GM12878 (cell line): ENCODE measurements at regions not wholly inside any gene's neighbourhood (a gene's known extent, or its start where the extent isn't known, plus 50 kb on each side); places are given as distances from the start of the nearest gene placed in this dataset.

Experiments
- CREM ChIP-seq: IDR thresholded peaks from 2 replicates; pipeline ENCODE4 v1.6.1; 2014; ENCODE audit warnings: antibody characterized with exemption, low read depth
- KAT2A ChIP-seq: conservative IDR thresholded peaks from 2 replicates; pipeline ENCODE4 v1.6.1; 2011; ENCODE audit warnings: low read depth, low read length; ENCODE audit not compliant: control insufficient read depth
- POLR2AphosphoS5 ChIP-seq: IDR thresholded peaks from 2 replicates; pipeline ENCODE4 v1.6.1; 2011; ENCODE audit warnings: mild to moderate bottlenecking, low read length, inconsistent platforms
- ZNF622 ChIP-seq: fragments of 450-650 bp; IDR thresholded peaks from 2 replicates; pipeline ENCODE4 v1.6.1; 2017; ENCODE audit warnings: mild to moderate bottlenecking, inconsistent platforms
- TF ChIP-seq, protein P1 (sequence below): fragments of 450-650 bp; conservative IDR thresholded peaks from 2 replicates; pipeline ENCODE4 v1.6.1; 2017; ENCODE audit warnings: mild to moderate bottlenecking, moderate library complexity
- TF ChIP-seq, protein P2 (sequence below): IDR thresholded peaks from 2 replicates; pipeline ENCODE4 v1.6.1; 2012; ENCODE audit warnings: mild to moderate bottlenecking, low read depth, low read length
- TF ChIP-seq, protein P3 (sequence below): fragments of 150-350 bp; IDR thresholded peaks from 2 replicates; pipeline ENCODE4 v1.6.1; 2016; ENCODE audit warnings: low read depth, low read length

- TF ChIP-seq, protein P1, sequence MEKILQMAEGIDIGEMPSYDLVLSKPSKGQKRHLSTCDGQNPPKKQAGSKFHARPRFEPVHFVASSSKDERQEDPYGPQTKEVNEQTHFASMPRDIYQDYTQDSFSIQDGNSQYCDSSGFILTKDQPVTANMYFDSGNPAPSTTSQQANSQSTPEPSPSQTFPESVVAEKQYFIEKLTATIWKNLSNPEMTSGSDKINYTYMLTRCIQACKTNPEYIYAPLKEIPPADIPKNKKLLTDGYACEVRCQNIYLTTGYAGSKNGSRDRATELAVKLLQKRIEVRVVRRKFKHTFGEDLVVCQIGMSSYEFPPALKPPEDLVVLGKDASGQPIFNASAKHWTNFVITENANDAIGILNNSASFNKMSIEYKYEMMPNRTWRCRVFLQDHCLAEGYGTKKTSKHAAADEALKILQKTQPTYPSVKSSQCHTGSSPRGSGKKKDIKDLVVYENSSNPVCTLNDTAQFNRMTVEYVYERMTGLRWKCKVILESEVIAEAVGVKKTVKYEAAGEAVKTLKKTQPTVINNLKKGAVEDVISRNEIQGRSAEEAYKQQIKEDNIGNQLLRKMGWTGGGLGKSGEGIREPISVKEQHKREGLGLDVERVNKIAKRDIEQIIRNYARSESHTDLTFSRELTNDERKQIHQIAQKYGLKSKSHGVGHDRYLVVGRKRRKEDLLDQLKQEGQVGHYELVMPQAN: no peak
- no peak for TF ChIP-seq ZNF622
- TF ChIP-seq CREM: no peak
- TF ChIP-seq, protein P2, sequence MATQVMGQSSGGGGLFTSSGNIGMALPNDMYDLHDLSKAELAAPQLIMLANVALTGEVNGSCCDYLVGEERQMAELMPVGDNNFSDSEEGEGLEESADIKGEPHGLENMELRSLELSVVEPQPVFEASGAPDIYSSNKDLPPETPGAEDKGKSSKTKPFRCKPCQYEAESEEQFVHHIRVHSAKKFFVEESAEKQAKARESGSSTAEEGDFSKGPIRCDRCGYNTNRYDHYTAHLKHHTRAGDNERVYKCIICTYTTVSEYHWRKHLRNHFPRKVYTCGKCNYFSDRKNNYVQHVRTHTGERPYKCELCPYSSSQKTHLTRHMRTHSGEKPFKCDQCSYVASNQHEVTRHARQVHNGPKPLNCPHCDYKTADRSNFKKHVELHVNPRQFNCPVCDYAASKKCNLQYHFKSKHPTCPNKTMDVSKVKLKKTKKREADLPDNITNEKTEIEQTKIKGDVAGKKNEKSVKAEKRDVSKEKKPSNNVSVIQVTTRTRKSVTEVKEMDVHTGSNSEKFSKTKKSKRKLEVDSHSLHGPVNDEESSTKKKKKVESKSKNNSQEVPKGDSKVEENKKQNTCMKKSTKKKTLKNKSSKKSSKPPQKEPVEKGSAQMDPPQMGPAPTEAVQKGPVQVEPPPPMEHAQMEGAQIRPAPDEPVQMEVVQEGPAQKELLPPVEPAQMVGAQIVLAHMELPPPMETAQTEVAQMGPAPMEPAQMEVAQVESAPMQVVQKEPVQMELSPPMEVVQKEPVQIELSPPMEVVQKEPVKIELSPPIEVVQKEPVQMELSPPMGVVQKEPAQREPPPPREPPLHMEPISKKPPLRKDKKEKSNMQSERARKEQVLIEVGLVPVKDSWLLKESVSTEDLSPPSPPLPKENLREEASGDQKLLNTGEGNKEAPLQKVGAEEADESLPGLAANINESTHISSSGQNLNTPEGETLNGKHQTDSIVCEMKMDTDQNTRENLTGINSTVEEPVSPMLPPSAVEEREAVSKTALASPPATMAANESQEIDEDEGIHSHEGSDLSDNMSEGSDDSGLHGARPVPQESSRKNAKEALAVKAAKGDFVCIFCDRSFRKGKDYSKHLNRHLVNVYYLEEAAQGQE: no peak
- TF ChIP-seq POLR2AphosphoS5: no peak
- TF ChIP-seq, protein P3, sequence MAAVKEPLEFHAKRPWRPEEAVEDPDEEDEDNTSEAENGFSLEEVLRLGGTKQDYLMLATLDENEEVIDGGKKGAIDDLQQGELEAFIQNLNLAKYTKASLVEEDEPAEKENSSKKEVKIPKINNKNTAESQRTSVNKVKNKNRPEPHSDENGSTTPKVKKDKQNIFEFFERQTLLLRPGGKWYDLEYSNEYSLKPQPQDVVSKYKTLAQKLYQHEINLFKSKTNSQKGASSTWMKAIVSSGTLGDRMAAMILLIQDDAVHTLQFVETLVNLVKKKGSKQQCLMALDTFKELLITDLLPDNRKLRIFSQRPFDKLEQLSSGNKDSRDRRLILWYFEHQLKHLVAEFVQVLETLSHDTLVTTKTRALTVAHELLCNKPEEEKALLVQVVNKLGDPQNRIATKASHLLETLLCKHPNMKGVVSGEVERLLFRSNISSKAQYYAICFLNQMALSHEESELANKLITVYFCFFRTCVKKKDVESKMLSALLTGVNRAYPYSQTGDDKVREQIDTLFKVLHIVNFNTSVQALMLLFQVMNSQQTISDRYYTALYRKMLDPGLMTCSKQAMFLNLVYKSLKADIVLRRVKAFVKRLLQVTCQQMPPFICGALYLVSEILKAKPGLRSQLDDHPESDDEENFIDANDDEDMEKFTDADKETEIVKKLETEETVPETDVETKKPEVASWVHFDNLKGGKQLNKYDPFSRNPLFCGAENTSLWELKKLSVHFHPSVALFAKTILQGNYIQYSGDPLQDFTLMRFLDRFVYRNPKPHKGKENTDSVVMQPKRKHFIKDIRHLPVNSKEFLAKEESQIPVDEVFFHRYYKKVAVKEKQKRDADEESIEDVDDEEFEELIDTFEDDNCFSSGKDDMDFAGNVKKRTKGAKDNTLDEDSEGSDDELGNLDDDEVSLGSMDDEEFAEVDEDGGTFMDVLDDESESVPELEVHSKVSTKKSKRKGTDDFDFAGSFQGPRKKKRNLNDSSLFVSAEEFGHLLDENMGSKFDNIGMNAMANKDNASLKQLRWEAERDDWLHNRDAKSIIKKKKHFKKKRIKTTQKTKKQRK: no peak
- no peak for TF ChIP-seq KAT2A
Observed at GRCh38 chr2:185374878-185375277, 363.7 kb upstream of the FSIP2 start (continued).
